Neural cell (in vitro differentiated cells): ENCODE measurements at regions not wholly inside any gene's neighbourhood (a gene's known extent, or its start where the extent isn't known, plus 50 kb on each side); places are given as distances from the start of the nearest gene placed in this dataset.

Experiments used
- H2AFZ ChIP-seq: fragments of 200-600, 300-800 bp; sonication (generic), shearing (Covaris generic); 2 replicates; pipeline ENCODE4 v1.6.0; 2014; ENCODE audit warnings: low read depth, mild to moderate bottlenecking, antibody characterized with exemption, low read length, moderate library complexity
- H3F3A ChIP-seq: fragments of 200-600 bp; shearing (Covaris generic); 2 replicates; pipeline ENCODE4 v1.6.1; 2016; ENCODE audit warnings: mild to moderate bottlenecking, moderate library complexity, mixed read lengths, antibody characterized with exemption, low read length; ENCODE audit not compliant: insufficient read depth, poor library complexity, severe bottlenecking
- H3K27ac ChIP-seq: fragments of 200-600, 300-800 bp; sonication (generic), shearing (Covaris generic); 2 replicates; pipeline ENCODE4 v1.5.1; 2014; ENCODE audit warnings: mild to moderate bottlenecking, low read length, moderate library complexity
- H3K27me3 ChIP-seq: fragments of 300-800, 200-600 bp; sonication (generic), shearing (Covaris generic); 2 replicates; pipeline ENCODE4 v1.6.0; 2014; ENCODE audit warnings: mild to moderate bottlenecking, low read depth, low read length, moderate library complexity; ENCODE audit not compliant: insufficient read depth
- H3K36me3 ChIP-seq: fragments of 300-800, 200-600 bp; sonication (generic), shearing (Covaris generic); 2 replicates; pipeline ENCODE4 v1.5.1; 2014; ENCODE audit warnings: mild to moderate bottlenecking, antibody characterized with exemption, low read length, moderate library complexity; ENCODE audit not compliant: insufficient read depth
- H3K4me2 ChIP-seq: fragments of 300-800, 200-600 bp; sonication (generic), shearing (Covaris generic); 2 replicates; pipeline ENCODE4 v1.6.0; 2014; ENCODE audit warnings: mild to moderate bottlenecking, low read length
- H3K4me3 ChIP-seq: fragments of 300-800, 200-600 bp; sonication (generic), shearing (Covaris generic); 2 replicates; pipeline ENCODE4 v1.5.1; 2014; ENCODE audit warnings: mild to moderate bottlenecking, low read length, moderate library complexity
- H3K79me2 ChIP-seq: fragments of 200-600 bp; shearing (Covaris generic); replicated peaks from 2 replicates; pipeline ENCODE4 v1.6.0; 2014; ENCODE audit warnings: mild to moderate bottlenecking, low read length, moderate library complexity; ENCODE audit not compliant: insufficient read depth
- H3K9ac ChIP-seq: fragments of 300-800, 200-600 bp; sonication (generic), shearing (Covaris generic); 2 replicates; pipeline ENCODE4 v1.6.1; 2016; ENCODE audit warnings: mild to moderate bottlenecking, low read length, mixed read lengths
- H3K9me2 ChIP-seq: fragments of 200-600 bp; shearing (Covaris generic); 2 replicates; pipeline ENCODE4 v1.6.1; 2016; ENCODE audit warnings: mild to moderate bottlenecking, low read length, mixed read lengths; ENCODE audit not compliant: insufficient read depth
- H3K9me3 ChIP-seq: fragments of 200-600, 300-800 bp; sonication (generic), shearing (Covaris generic); 2 replicates; pipeline ENCODE4 v1.6.1; 2016; ENCODE audit warnings: mild to moderate bottlenecking, mixed run types, low read length, moderate library complexity, mixed read lengths
- H4K20me1 ChIP-seq: fragments of 200-600 bp; shearing (Covaris generic); 2 replicates; pipeline ENCODE4 v1.6.1; 2016; ENCODE audit warnings: mild to moderate bottlenecking, mixed run types; ENCODE audit not compliant: insufficient read depth
- CTCF ChIP-seq: fragments of 450-650 bp; IDR thresholded peaks from 2 replicates; pipeline ENCODE4 v1.5.1; 2014; ENCODE audit warnings: antibody characterized with exemption, mild to moderate bottlenecking, moderate library complexity; ENCODE audit not compliant: poor library complexity, severe bottlenecking
- EP300 ChIP-seq: fragments of 450-650 bp; conservative IDR thresholded peaks from 2 replicates; pipeline ENCODE4 v1.6.1; 2014; ENCODE audit warnings: antibody characterized with exemption, mild to moderate bottlenecking, moderate library complexity; ENCODE audit not compliant: poor library complexity, severe bottlenecking
- EZH2 ChIP-seq: fragments of 200-600, 300-800 bp; shearing (Covaris generic), sonication (generic); IDR thresholded peaks from 2 replicates; pipeline ENCODE4 v1.6.1; 2014; ENCODE audit warnings: antibody characterized with exemption, low read length, borderline replicate concordance, mild to moderate bottlenecking; ENCODE audit not compliant: insufficient read depth, poor library complexity, severe bottlenecking
- MXI1 ChIP-seq: fragments of 450-650 bp; conservative IDR thresholded peaks from 2 replicates; pipeline ENCODE4 v1.6.1; 2014; ENCODE audit warnings: antibody characterized with exemption, mild to moderate bottlenecking; ENCODE audit not compliant: poor library complexity, severe bottlenecking
- POLR2AphosphoS5 ChIP-seq: IDR thresholded peaks from 2 replicates; pipeline ENCODE4 v1.6.1; 2012
- RAD21 ChIP-seq: fragments of 450-650 bp; conservative IDR thresholded peaks from 2 replicates; pipeline ENCODE4 v1.6.1; 2014; ENCODE audit warnings: antibody characterized with exemption, mild to moderate bottlenecking, moderate library complexity
- REST ChIP-seq: IDR thresholded peaks from 2 replicates; pipeline ENCODE4 v1.6.1; 2012; ENCODE audit warnings: borderline replicate concordance
- SMC3 ChIP-seq: fragments of 450-650 bp; conservative IDR thresholded peaks from 2 replicates; pipeline ENCODE4 v1.6.1; 2014; ENCODE audit warnings: antibody characterized with exemption, mild to moderate bottlenecking, moderate library complexity; ENCODE audit not compliant: poor library complexity
- TAF1 ChIP-seq: IDR thresholded peaks from 2 replicates; pipeline ENCODE4 v1.6.1; 2012; ENCODE audit warnings: low read depth

- Histone ChIP-seq H3K9me3 (no peaks in the 10 kb centered on the region), H3K9ac (no peak overlapping the region), H3F3A (no peaks in the 10 kb centered on the region), H2AFZ (no peak overlapping the region), H3K27me3 (peaks cover 4% of the 10 kb centered on the region), H3K4me2 (no peak overlapping the region), H3K27ac (no peak overlapping the region), H4K20me1 (no peaks in the 10 kb centered on the region), H3K36me3 (no peaks in the 10 kb centered on the region), H3K79me2 (no peaks in the 10 kb centered on the region), H3K4me3 (no peak overlapping the region), H3K9me2 (no peaks in the 10 kb centered on the region)
- TF ChIP-seq EZH2 = no peak
- TF ChIP-seq MXI1 = no peak
- no peak for TF ChIP-seq POLR2AphosphoS5
- TF ChIP-seq RAD21 = no peak
- TF ChIP-seq SMC3 = no peak
- no peak for TF ChIP-seq REST
- TF ChIP-seq CTCF = no peak
- no peak for TF ChIP-seq EP300
- TF ChIP-seq TAF1 = no peak
Measured at GRCh38 chr10:77713521-77714280, 76.1 kb upstream of the KCNMA1 start.

- no peaks in the 10 kb centered on the region for H3K9me3 ChIP-seq
- no peak overlapping the region for H3K4me3 ChIP-seq
- peaks cover 4% of the 10 kb centered on the region for H3K27me3 ChIP-seq
- TF ChIP-seq POLR2AphosphoS5 = no peak
- no peak for TF ChIP-seq MXI1
- TF ChIP-seq EZH2 = no peak
- no peak for TF ChIP-seq REST
- TF ChIP-seq EP300 = no peak
- TF ChIP-seq RAD21 = no peak
- no peak for TF ChIP-seq TAF1
- TF ChIP-seq CTCF = no peak
- TF ChIP-seq SMC3 = no peak
- H3F3A ChIP-seq = no peaks in the 10 kb centered on the region
- no peak overlapping the region for H3K4me2 ChIP-seq
- H3K9ac ChIP-seq = no peak overlapping the region
- no peaks in the 10 kb centered on the region for H4K20me1 ChIP-seq
- H2AFZ ChIP-seq = no peak overlapping the region
- no peaks in the 10 kb centered on the region for H3K79me2 ChIP-seq
- no peak overlapping the region for H3K27ac ChIP-seq
- H3K36me3 ChIP-seq = no peaks in the 10 kb centered on the region
- H3K9me2 ChIP-seq = no peaks in the 10 kb centered on the region
Measured at GRCh38 chr10:77712207-77712606, 74.6 kb upstream of the KCNMA1 start.
